Liver (tissue), 3 donors: ENCODE measurements at regions not wholly inside any gene's neighbourhood (a gene's known extent, or its start where the extent isn't known, plus 50 kb on each side); places are given as distances from the start of the nearest gene placed in this dataset.

ENCODE experiments used
- CTCF ChIP-seq: fragments of 150-350 bp; IDR thresholded peaks from 2 replicates; pipeline ENCODE4 v1.5.1; 2017; ENCODE audit warnings: improper control_type of control experiment, low read depth, low read length; ENCODE audit not compliant: missing input control
- HNF4A ChIP-seq, 2 donors: conservative IDR thresholded peaks; 2 replicates each; pipeline ENCODE4 v1.6.1; 2016; ENCODE audit warnings: antibody characterized with exemption in 2 of 2, mild to moderate bottlenecking in 2 of 2
- JUND ChIP-seq, 2 donors: IDR thresholded peaks; 2 replicates each; pipeline ENCODE4 v1.6.1; 2016; ENCODE audit warnings: antibody characterized with exemption in 2 of 2
- RAD21 ChIP-seq, 2 donors: IDR thresholded peaks; 2 replicates each; pipeline ENCODE4 v1.6.1; 2016; ENCODE audit warnings: antibody characterized with exemption in 2 of 2, mild to moderate bottlenecking in 2 of 2
- RXRA ChIP-seq, 2 donors: IDR thresholded peaks; 2 replicates each; pipeline ENCODE4 v1.6.1; 2017 to 2018; ENCODE audit warnings: antibody characterized with exemption in 2 of 2, mild to moderate bottlenecking in 1 of 2
- SP1 ChIP-seq: IDR thresholded peaks from 2 replicates; pipeline ENCODE4 v1.6.1; 2018; ENCODE audit warnings: antibody characterized with exemption, mild to moderate bottlenecking
- YY1 ChIP-seq: IDR thresholded peaks from 2 replicates; pipeline ENCODE4 v1.6.1; 2016; ENCODE audit warnings: antibody characterized with exemption, mild to moderate bottlenecking
- ZBTB33 ChIP-seq: IDR thresholded peaks from 2 replicates; pipeline ENCODE4 v1.6.1; 2016; ENCODE audit warnings: antibody characterized with exemption
- TF ChIP-seq, protein P1 (sequence below): IDR thresholded peaks from 2 replicates; pipeline ENCODE4 v1.6.1; 2016; ENCODE audit warnings: antibody characterized with exemption
- TF ChIP-seq, protein P2 (sequence below): IDR thresholded peaks from 2 replicates; pipeline ENCODE4 v1.6.1; 2016; ENCODE audit warnings: antibody characterized with exemption, mild to moderate bottlenecking
- donor health status: healthy.
- donor health status: healthy.

GRCh38 chr13:38204556-38204955 is 145.1 kb upstream of the UFM1 start:
- no peak for TF ChIP-seq CTCF
- no peak for TF ChIP-seq RXRA (IDR thresholded peaks at IDR 0.05)
- TF ChIP-seq ZBTB33 = no peak
- TF ChIP-seq SP1 = no peak
- TF ChIP-seq, protein P1, sequence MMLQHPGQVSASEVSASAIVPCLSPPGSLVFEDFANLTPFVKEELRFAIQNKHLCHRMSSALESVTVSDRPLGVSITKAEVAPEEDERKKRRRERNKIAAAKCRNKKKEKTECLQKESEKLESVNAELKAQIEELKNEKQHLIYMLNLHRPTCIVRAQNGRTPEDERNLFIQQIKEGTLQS = no peak
- TF ChIP-seq HNF4A (conservative IDR thresholded peaks at IDR 0.05) = no peak
- TF ChIP-seq JUND (IDR thresholded peaks at IDR 0.05) = no peak
- TF ChIP-seq YY1 = no peak
- no peak for TF ChIP-seq RAD21 (IDR thresholded peaks at IDR 0.05)
- TF ChIP-seq, protein P2, sequence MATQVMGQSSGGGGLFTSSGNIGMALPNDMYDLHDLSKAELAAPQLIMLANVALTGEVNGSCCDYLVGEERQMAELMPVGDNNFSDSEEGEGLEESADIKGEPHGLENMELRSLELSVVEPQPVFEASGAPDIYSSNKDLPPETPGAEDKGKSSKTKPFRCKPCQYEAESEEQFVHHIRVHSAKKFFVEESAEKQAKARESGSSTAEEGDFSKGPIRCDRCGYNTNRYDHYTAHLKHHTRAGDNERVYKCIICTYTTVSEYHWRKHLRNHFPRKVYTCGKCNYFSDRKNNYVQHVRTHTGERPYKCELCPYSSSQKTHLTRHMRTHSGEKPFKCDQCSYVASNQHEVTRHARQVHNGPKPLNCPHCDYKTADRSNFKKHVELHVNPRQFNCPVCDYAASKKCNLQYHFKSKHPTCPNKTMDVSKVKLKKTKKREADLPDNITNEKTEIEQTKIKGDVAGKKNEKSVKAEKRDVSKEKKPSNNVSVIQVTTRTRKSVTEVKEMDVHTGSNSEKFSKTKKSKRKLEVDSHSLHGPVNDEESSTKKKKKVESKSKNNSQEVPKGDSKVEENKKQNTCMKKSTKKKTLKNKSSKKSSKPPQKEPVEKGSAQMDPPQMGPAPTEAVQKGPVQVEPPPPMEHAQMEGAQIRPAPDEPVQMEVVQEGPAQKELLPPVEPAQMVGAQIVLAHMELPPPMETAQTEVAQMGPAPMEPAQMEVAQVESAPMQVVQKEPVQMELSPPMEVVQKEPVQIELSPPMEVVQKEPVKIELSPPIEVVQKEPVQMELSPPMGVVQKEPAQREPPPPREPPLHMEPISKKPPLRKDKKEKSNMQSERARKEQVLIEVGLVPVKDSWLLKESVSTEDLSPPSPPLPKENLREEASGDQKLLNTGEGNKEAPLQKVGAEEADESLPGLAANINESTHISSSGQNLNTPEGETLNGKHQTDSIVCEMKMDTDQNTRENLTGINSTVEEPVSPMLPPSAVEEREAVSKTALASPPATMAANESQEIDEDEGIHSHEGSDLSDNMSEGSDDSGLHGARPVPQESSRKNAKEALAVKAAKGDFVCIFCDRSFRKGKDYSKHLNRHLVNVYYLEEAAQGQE = no peak
